GM10248 (cell line): ENCODE measurements at regions not wholly inside any gene's neighbourhood (a gene's known extent, or its start where the extent isn't known, plus 50 kb on each side); places are given as distances from the start of the nearest gene placed in this dataset.
A peak's percentile ranks its signal among the peaks of the same experiment; 100 is the strongest.

Source experiments
- CTCF ChIA-PET: fragments of 300-600 bp; sonication (Branson Sonifier 250); formaldehyde crosslinking; extraction: SDS; loops from one replicate; lab custom pipeline; 2021; ENCODE audit warnings: antibody characterized with exemption; lab: Yijun Ruan, JAX
- POLR2A ChIA-PET: fragments of 350-650 bp; sonication (Branson Sonifier 250); formaldehyde crosslinking; extraction: SDS; loops from one replicate; lab custom pipeline; 2020; ENCODE audit warnings: antibody characterized with exemption; lab: Yijun Ruan, JAX
- DNase-seq: peaks from one replicate; pipeline ENCODE4 v3.0.0; 2012; ENCODE audit errors: extremely low spot score
- TF ChIP-seq, protein P1 (sequence below): IDR thresholded peaks from 2 replicates; pipeline ENCODE4 v1.5.1; 2012; ENCODE audit warnings: mild to moderate bottlenecking, low read depth; ENCODE audit errors: extremely low read depth, missing control alignments, control extremely low read depth

DNA sequence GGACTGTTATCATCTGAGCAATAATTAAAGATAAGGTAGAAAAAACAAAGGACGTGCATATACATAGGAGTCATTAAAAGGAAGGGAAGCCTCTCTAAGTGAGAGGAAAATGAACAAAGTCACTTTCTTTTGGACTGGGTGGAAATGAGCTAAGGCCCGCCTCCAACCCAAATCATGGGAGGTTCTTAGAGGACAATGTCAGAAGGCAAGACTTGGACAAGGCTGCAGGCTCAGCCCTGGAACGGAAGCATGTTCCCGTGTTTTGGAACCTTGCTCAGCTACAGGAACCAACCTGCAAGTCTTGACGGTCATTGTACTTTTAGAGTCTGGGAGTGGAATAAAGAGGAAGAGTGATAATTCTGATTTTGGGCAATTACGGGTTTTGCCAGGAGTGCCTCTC is 59.4 kb upstream of the EPB41L3 start:
- POLR2A ChIA-PET: no interaction called here
- DNase-seq: no peak
- CTCF ChIA-PET: interaction anchor here (1.5 kb wide), 1 partner anchor 8 kb away, joined by 4 read pairs; no protein-coding TSS in a partner anchor

DNA sequence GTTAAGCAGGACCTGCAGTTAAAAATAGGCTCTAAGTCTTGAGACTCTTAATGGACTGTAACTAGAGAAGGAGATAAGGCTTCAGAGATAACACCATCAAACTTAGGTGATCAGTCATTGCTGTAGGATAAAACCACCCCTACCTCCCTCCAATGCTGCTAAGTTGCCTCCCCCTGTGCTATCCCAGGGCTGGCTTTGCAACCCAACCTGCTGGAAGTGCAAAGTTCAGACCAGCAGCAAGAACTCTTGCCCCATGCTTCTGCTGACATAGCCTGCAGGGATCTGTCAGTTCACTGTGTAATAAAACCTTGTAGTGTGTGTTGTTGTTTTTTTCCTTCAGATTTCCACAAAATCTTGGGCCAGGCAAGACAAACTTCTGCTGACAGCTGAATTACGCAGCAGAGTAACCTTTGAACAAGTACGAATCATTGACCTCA is 57.4 kb upstream of the EPB41L3 start:
- TF ChIP-seq, protein P1, sequence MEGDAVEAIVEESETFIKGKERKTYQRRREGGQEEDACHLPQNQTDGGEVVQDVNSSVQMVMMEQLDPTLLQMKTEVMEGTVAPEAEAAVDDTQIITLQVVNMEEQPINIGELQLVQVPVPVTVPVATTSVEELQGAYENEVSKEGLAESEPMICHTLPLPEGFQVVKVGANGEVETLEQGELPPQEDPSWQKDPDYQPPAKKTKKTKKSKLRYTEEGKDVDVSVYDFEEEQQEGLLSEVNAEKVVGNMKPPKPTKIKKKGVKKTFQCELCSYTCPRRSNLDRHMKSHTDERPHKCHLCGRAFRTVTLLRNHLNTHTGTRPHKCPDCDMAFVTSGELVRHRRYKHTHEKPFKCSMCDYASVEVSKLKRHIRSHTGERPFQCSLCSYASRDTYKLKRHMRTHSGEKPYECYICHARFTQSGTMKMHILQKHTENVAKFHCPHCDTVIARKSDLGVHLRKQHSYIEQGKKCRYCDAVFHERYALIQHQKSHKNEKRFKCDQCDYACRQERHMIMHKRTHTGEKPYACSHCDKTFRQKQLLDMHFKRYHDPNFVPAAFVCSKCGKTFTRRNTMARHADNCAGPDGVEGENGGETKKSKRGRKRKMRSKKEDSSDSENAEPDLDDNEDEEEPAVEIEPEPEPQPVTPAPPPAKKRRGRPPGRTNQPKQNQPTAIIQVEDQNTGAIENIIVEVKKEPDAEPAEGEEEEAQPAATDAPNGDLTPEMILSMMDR: no peak
- POLR2A ChIA-PET: no interaction called here
- DNase-seq: no peak
- CTCF ChIA-PET: no interaction called here

More for the DNA sequence above, 59.4 kb upstream of the EPB41L3 start:
- TF ChIP-seq, protein P1: no peak

DNA sequence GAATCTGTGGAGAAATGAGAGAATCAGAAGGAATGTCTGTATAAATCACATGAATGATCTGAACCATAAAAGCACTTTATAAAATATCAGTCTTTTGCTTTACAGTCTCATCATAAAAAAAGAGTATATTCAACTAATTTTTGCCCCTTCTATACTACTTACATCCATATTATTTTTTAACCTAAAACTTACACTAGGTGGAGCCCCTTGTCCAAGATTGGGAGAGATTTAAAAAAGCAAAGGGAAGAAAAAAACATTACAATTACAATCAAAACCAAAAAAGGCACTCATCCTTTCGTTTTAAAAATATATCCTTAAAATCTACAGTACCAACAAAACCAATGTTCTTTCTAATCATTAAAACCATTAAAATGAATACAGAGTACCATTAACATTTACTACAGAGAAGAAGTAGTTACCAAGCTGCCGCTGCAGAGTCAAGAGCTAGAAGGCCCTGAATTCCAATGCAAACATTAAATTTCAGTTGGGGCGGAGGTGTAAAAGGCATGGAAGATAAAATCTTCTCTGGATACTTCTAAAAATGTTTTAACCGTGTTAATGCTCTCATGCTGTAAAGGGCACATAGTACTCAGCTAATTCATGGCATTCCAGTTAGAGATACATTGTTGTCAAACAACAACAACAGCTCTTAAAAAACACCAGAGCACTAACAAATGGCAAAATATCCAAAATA is 56.7 kb upstream of the EPB41L3 start:
- DNase-seq: no peak
- TF ChIP-seq, protein P1: peak; percentile 14
- ChIA-PET CTCF (no interaction called here), POLR2A (no interaction called here)

DNA sequence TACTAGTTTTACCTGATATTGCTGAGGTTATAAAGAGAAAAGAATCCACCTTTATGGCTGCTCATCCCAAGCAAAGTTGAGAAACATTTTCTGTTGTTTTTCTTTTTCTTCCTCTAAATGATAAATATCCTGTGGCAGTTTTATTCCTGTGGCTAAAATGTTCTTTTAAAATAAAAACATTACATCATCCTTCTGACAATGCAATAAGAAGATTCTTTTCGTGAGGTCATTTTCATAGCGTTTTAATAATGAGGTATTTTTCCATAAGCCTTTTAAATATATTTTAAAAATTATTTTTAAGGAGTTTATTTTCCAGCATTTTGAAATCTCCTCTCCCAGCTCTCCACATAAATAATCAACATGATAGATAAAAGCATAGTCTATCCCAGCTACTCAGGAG is 52.8 kb upstream of the EPB41L3 start:
- POLR2A ChIA-PET: no interaction called here
- CTCF ChIA-PET: interaction anchor here (1.2 to 1.3 kb wide), 2 partner anchors 8 to 926 kb away, joined by 3 to 5 read pairs; no protein-coding TSS in a partner anchor
- no peak for DNase-seq
- TF ChIP-seq, protein P1: no peak
